H1 (cell line): ENCODE measurements at regions not wholly inside any gene's neighbourhood (a gene's known extent, or its start where the extent isn't known, plus 50 kb on each side); places are given as distances from the start of the nearest gene placed in this dataset.

ENCODE experiments used
- CEBPB ChIP-seq: IDR thresholded peaks from 2 replicates; pipeline ENCODE4 v1.6.1; 2012; ENCODE audit warnings: low read depth, low read length
- CTCF ChIP-seq, 3 experiments: IDR thresholded peaks; 1 replicate in 2 of 3; 2 replicates in 1 of 3; pipeline versions ENCODE4 v1.5.1 to v1.6.1; 2011; ENCODE audit warnings: low read length in 3 of 3, mild to moderate bottlenecking in 3 of 3, inconsistent platforms in 2 of 3, low read depth in 1 of 3, moderate library complexity in 1 of 3; ENCODE audit not compliant: insufficient read depth in 1 of 3; ENCODE audit errors: control extremely low read depth in 1 of 3
- EZH2 ChIP-seq: fragments of 200-600 bp; sonication (generic); IDR thresholded peaks from 2 replicates; pipeline ENCODE4 v1.7.1; 2012; ENCODE audit warnings: low read depth, mild to moderate bottlenecking, moderate library complexity, low read length, inconsistent platforms; ENCODE audit not compliant: severe bottlenecking
- POLR2AphosphoS5 ChIP-seq: IDR thresholded peaks from 2 replicates; pipeline ENCODE4 v1.6.1; 2011; ENCODE audit warnings: low read depth, low read length
- SP4 ChIP-seq: IDR thresholded peaks from 2 replicates; pipeline ENCODE4 v1.6.1; 2012; ENCODE audit warnings: low read length, inconsistent platforms
- YY1 ChIP-seq: IDR thresholded peaks from 2 replicates; pipeline ENCODE4 v1.6.1; 2011; ENCODE audit warnings: low read depth, mild to moderate bottlenecking, low read length

- no peak for TF ChIP-seq YY1
- TF ChIP-seq CTCF (IDR thresholded peaks at IDR 0.05; ENCODE audit: control extremely low read depth in 1 of 3, insufficient read depth in 1 of 3, low read depth in 1 of 3, low read length in 3 of 3), result no peak
- TF ChIP-seq EZH2, result no peak
- no peak for TF ChIP-seq CEBPB
- TF ChIP-seq SP4, result no peak
- TF ChIP-seq POLR2AphosphoS5, result no peak; the same call in 1 of the 2 replicates
Measured at GRCh38 chr17:52776234-52776633, 617.7 kb upstream of the CA10 start.
